DMS53 treated with DMSO at 0.1 percent for 48 hours (cell line): ENCODE measurements at regions not wholly inside any gene's neighbourhood (a gene's known extent, or its start where the extent isn't known, plus 50 kb on each side); places are given as distances from the start of the nearest gene placed in this dataset.
"Not testable (repeated sequence)": the region's sequence is repeated elsewhere in the genome, so short reads cannot be mapped to it uniquely, and the experiment has no call there.

Experiments
- DNase-seq: peaks from one replicate; lab custom pipeline; 2025; ENCODE audit not compliant: unreplicated experiment; lab: John Stamatoyannopoulos, UW

- no peak for DNase-seq
These were observed 546.0 kb upstream of the ARID1B start for GRCh38 chr6:156231026-156231765.

GRCh38 chr6:156219973-156220372 is 557.2 kb upstream of the ARID1B start:
- DNase-seq = no peak

DNA sequence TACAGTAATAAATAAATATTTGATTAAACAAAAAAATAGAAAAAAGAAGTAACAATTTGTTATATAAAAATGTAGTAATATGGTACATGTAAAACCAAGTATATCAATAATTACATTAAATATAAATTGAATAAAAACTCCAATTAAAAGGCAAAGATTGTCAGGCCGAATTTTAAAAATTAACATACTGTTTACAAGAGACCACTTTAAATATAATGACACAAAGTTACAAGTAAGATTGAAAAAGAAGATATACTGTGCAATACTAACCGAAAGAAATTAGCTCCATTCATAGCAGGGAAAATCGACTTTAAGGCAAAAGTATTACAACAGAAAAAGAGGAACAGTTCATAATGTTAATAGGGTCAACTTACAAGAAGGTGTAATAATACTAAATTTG is 571.5 kb upstream of the ARID1B start:
- DNase-seq = no peak

DNA sequence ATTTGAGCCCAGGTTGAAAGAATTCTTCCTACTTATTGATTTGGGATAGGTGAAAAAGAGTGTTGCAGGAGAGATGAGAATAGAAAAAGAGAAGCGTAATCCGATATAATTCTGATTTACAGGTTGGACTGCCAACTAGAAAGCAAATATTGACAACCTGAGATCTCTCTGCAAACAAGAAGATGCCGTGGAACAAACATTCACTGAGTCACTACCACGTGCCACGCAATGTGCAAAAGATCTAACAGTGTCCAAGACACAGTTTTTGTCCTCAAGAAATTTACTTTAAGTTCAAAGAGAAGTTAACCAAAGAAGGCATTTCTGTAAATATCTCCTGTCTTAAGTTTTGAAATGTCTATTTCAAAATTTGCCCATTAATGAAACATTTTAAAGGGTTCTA is 578.0 kb upstream of the ARID1B start:
- DNase-seq = peak; percentile 47

- no peak for DNase-seq
These were observed 579.7 kb upstream of the ARID1B start for GRCh38 chr6:156197513-156197912.

- DNase-seq = no peak
These were observed 582.2 kb upstream of the ARID1B start for GRCh38 chr6:156194981-156195380.

DNA sequence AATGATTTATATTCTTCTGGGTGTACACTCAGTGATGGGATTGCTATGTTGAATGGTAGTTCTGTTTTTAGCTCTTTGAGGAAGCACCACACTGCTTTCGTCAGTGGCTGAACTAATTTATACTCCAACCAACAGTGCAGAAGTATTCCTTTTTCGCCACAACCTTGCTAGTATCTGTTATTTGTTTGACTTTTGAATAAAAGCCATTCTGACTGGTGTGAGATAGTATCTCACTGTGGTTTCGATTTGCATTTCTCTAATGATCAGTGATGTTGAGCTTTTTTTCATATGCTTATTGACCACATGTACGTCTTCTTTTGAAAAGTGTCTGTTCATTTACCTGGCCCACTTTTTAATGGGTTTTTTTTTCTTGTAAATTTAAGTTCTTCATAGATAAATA is 583.8 kb upstream of the ARID1B start:
- no peak for DNase-seq

DNA sequence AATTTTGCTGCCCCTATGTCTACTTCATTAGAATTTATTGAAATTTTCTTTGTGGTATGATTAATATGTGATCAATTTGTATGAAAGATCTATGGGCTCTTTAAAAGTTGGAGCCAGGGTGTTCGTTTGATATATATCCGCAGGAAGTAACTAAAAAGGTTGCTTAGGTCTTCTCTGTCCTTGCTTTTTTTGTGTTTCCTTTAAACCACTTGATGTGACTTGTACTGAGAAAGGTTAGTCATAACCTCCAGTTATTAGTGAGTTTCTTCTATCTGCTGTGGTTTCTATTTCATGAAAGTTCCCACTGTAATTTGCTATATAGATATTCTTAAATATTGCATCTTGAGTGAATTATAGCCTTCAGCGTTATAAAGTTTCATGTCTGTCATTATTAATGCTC is 585.3 kb upstream of the ARID1B start:
- DNase-seq = no peak

DNA sequence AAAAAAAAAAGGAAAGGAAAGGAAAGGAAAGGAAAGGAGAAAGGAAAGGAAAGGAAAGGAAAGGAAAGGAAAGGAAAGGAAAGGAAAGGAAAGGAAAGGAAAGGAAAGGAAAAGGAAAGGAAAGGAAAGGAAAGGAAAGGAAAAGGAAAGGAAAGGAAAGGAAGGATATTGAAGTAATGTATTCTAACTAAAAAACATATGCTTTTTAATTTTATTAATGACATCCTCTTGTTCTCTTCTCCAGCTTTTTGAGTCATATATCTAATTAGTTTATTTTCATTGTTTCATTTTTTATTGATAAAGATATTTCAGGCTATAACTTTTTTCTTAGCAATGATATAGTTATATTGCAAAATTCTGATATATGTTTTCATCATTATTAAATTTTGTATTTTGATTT is 585.8 kb upstream of the ARID1B start:
- not testable (repeated sequence) for DNase-seq

- DNase-seq = peak; percentile 4
These were observed 586.9 kb upstream of the ARID1B start for GRCh38 chr6:156190270-156190669.

DNA sequence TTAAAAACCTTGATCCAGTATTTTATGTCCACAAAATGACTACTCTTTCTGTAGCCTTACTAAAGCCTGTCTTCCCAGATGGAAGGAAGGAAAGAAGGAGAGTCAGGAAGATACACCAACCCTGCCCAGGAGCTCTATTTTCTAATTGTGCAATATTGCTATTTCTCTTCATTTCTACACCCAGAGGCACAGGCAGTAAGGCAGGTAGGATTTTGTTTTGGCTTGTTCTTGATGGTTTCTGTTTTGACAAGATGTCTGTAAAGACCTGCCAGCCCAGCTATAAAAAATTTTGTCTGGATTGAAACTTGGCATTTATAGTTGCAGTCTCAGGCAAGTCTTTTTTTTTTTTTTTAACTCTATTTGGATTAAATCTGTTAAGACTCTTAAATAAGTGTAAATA is 587.5 kb upstream of the ARID1B start:
- no peak for DNase-seq

- no peak for DNase-seq
These were observed 588.0 kb upstream of the ARID1B start for GRCh38 chr6:156189195-156189594.

DNA sequence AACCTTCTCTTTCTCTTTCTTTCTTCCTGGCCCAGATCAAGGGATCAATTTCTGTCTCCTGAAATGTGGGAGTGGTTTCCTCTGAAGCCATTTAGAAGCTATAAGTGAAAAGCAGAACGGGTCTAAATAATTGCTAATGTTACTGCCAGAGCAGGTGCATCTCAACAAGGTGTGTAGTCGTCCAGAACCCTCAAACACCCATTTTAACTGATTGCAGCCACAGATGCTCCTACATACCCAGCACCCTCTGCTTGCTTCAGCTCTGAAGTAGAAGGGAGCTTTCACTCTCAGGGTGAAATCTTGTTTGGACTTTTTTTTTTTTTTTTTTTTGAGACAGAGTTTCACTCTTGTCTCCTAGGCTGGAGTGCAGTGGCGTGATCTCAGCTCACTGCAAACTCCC is 592.1 kb upstream of the ARID1B start:
- DNase-seq = no peak

- peak; percentile 9 for DNase-seq
These were observed 593.5 kb upstream of the ARID1B start for GRCh38 chr6:156183678-156184077.

GRCh38 chr6:156182356-156182755 is 594.8 kb upstream of the ARID1B start:
- no peak for DNase-seq

DNA sequence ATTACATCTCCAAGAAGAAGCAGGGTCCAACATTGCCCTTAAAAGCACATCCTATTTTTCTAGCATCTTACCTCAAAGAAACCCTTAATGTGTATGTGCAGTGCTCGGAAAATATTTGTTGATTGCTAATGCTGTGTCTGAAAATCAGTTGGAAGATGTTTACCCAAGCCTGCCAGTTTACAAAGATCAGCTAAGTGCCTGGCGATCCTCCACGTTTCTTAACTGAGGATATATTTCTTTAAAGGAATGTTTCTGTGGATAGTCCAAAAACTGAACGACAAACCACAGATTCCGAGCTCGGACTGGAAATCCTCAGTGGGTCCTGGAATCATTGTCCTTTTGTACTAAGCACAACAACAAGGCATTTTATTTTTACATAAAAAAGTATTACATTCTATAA is 595.7 kb upstream of the ARID1B start:
- DNase-seq = no peak

DNA sequence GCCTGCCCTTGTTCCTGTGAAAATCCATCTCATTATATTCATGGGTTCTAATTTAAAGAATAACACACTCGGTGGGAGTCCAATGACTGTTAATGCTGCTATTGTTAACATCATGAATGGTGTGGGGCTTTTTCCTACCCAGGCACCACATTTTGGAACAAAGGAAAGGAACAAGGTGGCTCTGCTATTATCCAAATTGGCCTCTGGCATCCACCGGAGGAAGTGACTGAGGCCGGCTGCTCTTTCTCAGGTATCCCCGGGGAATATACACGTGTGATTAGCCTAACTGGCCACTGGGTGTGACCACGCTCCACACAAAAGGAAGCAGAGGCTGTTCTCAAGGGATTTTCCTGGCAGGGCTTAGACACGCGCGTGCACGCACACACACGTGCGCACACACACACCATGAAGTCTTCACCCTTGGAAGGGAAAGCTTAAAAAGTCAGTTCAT is 601.2 kb upstream of the ARID1B start:
- peak; percentile 39 for DNase-seq

DNA sequence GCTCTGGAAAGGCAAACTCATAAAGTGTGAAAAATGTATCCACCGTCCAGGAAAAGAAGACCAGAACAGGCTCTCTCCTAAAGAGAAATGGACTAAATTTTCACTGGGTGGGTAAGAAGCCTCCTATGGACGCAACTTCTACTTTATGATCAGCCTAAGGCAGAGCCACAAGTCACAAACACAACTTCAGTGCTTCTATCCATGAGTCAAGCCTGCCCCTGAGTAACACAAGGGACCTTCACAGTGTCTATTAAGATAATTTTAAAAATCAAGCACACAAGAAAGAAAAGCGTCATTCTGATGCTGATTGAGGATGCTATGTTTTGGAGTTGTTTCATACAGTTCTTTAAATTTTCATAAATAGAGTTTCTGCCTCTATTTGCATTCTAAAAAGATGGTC is 601.7 kb upstream of the ARID1B start:
- DNase-seq = no peak

GRCh38 chr6:156174031-156174890 is 602.9 kb upstream of the ARID1B start:
- no peak for DNase-seq

- no peak for DNase-seq
These were observed 607.8 kb upstream of the ARID1B start for GRCh38 chr6:156169371-156169770.

- DNase-seq = no peak
These were observed 609.5 kb upstream of the ARID1B start for GRCh38 chr6:156167625-156168071.

GRCh38 chr6:156167016-156167624 is 610.1 kb upstream of the ARID1B start:
- DNase-seq = no peak
